ENCODE measurements at regions not wholly inside any gene's neighbourhood (a gene's known extent, or its start where the extent isn't known, plus 50 kb on each side); places are given as distances from the start of the nearest gene placed in this dataset.

- TF ChIP-seq PBX3 (IDR thresholded peaks at IDR 0.05; ENCODE audit: insufficient replicate concordance, low read depth, low read length) (no peak), JUNB (IDR thresholded peaks at IDR 0.05) (no peak), YBX1 (IDR thresholded peaks at IDR 0.05) (no peak), MLLT1 (IDR thresholded peaks at IDR 0.05) (no peak), ATF3 (IDR thresholded peaks at IDR 0.05; ENCODE audit: borderline replicate concordance, extremely low read depth, low read depth, low read length) (no peak), TBL1XR1 (IDR thresholded peaks at IDR 0.05; ENCODE audit: low read depth, low read length) (no peak), ZZZ3 (IDR thresholded peaks at IDR 0.05; ENCODE audit: control insufficient read depth, insufficient read length, low read depth) (no peak)
Measured at GRCh38 chr15:66950114-66950513, 115.3 kb upstream of the SMAD3 start (continued).

- ChIA-PET CTCF (interaction anchor here (1.3 kb wide), 1 partner anchor 155 kb away, joined by 4 read pairs; no protein-coding TSS in a partner anchor), RAD21 (ENCODE audit: unreplicated experiment) (interaction anchor here (1.3 kb wide), 1 partner anchor 129 kb away, joined by 3 read pairs; no protein-coding TSS in a partner anchor), POLR2A (no interaction called here), SMC1A (ENCODE audit: uncharacterized antibody, unreplicated experiment) (interaction anchor here (0.6 to 1.3 kb wide), 3 partner anchors 130 to 460 kb away, joined by 3 to 4 read pairs (median 3); no protein-coding TSS in a partner anchor)
- H3K4me2 ChIP-seq (ENCODE audit: control insufficient read depth, insufficient read depth), result no peak overlapping the region
- in situ Hi-C loops (cut with MboI) (no loop called here), intact Hi-C loops (cut with micrococcal nuclease; ENCODE audit: unreplicated experiment) (loop anchor here (5.0 kb wide), 1 partner anchor 246 kb away; no protein-coding TSS in a partner anchor)
- H3K27me3 ChIP-seq (replicated peaks in 1 of 2; ENCODE audit: control insufficient read depth in 2 of 2, insufficient read depth in 2 of 2, low read length in 1 of 2), result no peaks in the 10 kb centered on the region
- DNase-seq (ENCODE audit: low read depth, low spot score) (no peak), ATAC-seq (no peak), FAIRE-seq (no peak)
- no peak overlapping the region for H3K4me3 ChIP-seq
- peaks cover 6% of the 10 kb centered on the region for H3K4me1 ChIP-seq (ENCODE audit: control insufficient read depth, insufficient read depth, low read length)
- H3K9me3 ChIP-seq (replicated peaks; ENCODE audit: control insufficient read depth, insufficient read depth, low read length), result no peaks in the 10 kb centered on the region
- no TSS peak for BruUV-seq (replicated peaks)
- H2AFZ ChIP-seq (ENCODE audit: control insufficient read depth, low read depth, low read length), result no peak overlapping the region
- H4K20me1 ChIP-seq (ENCODE audit: control insufficient read depth, insufficient read depth), result no peaks in the 10 kb centered on the region
- H3K9ac ChIP-seq (ENCODE audit: control insufficient read depth, insufficient read depth, low read length), result no peak overlapping the region
- 78% methylated on average over 6 of the region's 6 CpGs for WGBS (ENCODE audit: insufficient coverage, insufficient replicate concordance, low lambda C conversion rate, missing lambda C conversion rate)
- no peaks in the 10 kb centered on the region for H3K36me3 ChIP-seq (ENCODE audit: control insufficient read depth in 2 of 2, insufficient read depth in 2 of 2, low read length in 1 of 2)
- H3K79me2 ChIP-seq (ENCODE audit: control insufficient read depth, insufficient read depth, low read length), result no peaks in the 10 kb centered on the region
- H3K27ac ChIP-seq (ENCODE audit: control insufficient read depth, insufficient read depth), result no peak overlapping the region
- TF ChIP-seq ATF2 (IDR thresholded peaks at IDR 0.05; ENCODE audit: low read length), result no peak
- TF ChIP-seq TCF7 (IDR thresholded peaks at IDR 0.05; ENCODE audit: borderline replicate concordance), result no peak
- no peak for TF ChIP-seq E2F8 (IDR thresholded peaks at IDR 0.05; ENCODE audit: low read depth, partially characterized antibody)
- no peak for TF ChIP-seq POLR2A (IDR thresholded peaks at IDR 0.05; ENCODE audit: low read depth, low read length)
- TF ChIP-seq ESRRA (IDR thresholded peaks at IDR 0.05; ENCODE audit: low read length), result no peak
- no peak for TF ChIP-seq MEF2B (IDR thresholded peaks at IDR 0.05; ENCODE audit: partially characterized antibody, poor library complexity, severe bottlenecking)
- TF ChIP-seq SMAD5 (IDR thresholded peaks at IDR 0.05; ENCODE audit: low read depth), result no peak
- no peak for TF ChIP-seq ZNF622 (IDR thresholded peaks at IDR 0.05)
- TF ChIP-seq RB1 (IDR thresholded peaks at IDR 0.05; ENCODE audit: borderline replicate concordance), result no peak
Measured at GRCh38 chr15:66951531-66952320, 113.7 kb upstream of the SMAD3 start.
